Fibroblast of skin of abdomen (primary cell): ENCODE measurements at regions not wholly inside any gene's neighbourhood (a gene's known extent, or its start where the extent isn't known, plus 50 kb on each side); places are given as distances from the start of the nearest gene placed in this dataset.

Experiments
- DNase-seq: peaks from one replicate; pipeline ENCODE4 v3.0.0-alpha.2; 2013

DNA sequence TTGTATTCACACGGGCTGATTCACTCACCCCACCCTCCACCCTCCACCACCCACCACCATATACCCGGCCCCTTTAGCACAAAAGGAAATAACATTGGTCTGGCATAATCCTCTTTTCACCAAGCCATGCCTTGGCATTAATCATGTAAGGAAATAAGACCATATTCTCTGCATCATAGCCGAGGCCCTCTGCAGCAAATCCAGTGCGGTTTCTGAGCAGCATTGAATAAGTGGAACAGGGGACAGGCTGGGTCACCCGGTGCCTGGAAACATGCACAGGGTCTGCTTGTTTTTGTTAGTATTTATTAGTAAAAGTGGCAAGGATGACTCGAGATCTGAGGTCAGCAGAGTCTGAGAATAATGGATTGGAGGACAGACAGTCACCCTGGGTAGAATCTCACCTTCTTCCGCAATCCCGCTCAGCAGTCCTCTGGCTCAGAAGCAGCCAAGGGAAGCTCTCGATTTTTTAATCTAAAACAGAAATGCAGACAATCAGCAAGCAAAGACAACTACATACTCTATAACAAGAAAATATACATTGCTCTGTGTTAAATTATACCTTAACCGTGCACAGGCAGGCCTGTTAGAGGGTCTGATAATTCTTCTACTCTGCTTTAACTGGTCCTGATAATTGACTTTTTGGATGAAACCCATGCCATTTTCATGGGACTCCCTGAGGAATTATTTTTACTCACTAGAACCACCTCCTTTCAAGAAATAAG lies 52.4 kb upstream of the CDC42BPA start:
- peak; percentile 49 for DNase-seq

DNA sequence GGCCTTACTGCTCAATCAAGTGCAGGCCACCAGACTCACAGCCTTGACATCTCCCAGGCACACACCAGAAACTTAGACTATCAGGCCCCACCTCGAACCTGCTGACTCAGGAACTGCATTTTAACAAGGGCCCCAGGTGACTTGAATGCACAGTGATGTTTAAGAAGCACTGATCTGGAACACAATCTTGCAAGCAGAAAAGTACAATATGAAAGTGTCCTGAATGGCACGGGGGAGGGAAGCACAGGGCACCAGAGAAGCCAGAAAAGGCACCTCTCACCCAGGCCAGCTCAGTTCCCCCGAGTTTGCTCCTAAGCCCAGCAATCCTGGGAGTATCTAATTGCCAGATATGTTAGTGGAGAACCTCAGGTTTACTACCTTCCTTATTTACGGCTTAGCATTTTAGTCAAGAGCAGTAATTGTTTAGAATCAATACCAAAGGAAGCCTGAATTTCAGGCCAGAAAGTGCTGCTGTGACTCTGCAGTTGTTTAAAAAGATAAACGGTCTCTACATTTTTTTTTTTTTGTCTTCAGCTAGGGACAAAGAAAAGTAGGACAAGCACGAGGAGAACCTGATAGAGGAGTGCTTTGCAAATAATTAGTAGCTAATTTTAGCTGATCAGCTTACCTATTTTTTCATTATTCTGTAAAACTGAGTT lies 50.9 kb upstream of the CDC42BPA start:
- no peak for DNase-seq
